Endothelial cell of umbilical vein (primary cell): ENCODE measurements at regions not wholly inside any gene's neighbourhood (a gene's known extent, or its start where the extent isn't known, plus 50 kb on each side); places are given as distances from the start of the nearest gene placed in this dataset.

Source experiments
- BruUV-seq: library from RNA; stranded (reverse); fragments of 400-500 nt; replicated peaks from 2 replicates; lab custom pipeline; 2021; lab: Mats Ljungman, UMichigan
- CTCF ChIA-PET: fragments of 300-600, 350-600 bp; sonication (Branson Sonifier 250); formaldehyde crosslinking; loops from one replicate; lab custom pipeline; 2021; ENCODE audit warnings: antibody characterized with exemption, inconsistent platforms; lab: Charles Lee
- POLR2A ChIA-PET: fragments of 300-600, 350-600 bp; sonication (Branson Sonifier 250); formaldehyde crosslinking; loops from one replicate; lab custom pipeline; 2021; ENCODE audit warnings: antibody characterized with exemption, inconsistent platforms; lab: Charles Lee
- DNase-seq: peaks from one replicate; pipeline ENCODE4 v3.0.0-alpha.2; 2011; ENCODE audit warnings: low read depth, low spot score
- FAIRE-seq: peaks from 2 replicates; lab custom pipeline; 2011; peaks lifted over from hg19 to GRCh38; lab: Jason Lieb, UNC
- H2AFZ ChIP-seq: 2 replicates; pipeline ENCODE4 v1.6.0; 2012; ENCODE audit warnings: low read depth, low read length, control low read depth, inconsistent platforms
- H3K27ac ChIP-seq: 2 replicates; pipeline ENCODE4 v1.5.1; 2011; ENCODE audit warnings: low read depth, mild to moderate bottlenecking, control low read depth, low read length, moderate library complexity; ENCODE audit not compliant: insufficient read depth
- H3K27me3 ChIP-seq, 2 experiments: 2 replicates each; pipeline versions ENCODE4 v1.6.0 to v1.6.1; 2011; ENCODE audit warnings: low read length in 2 of 2, mixed read lengths in 1 of 2; ENCODE audit not compliant: control insufficient read depth in 2 of 2, insufficient read depth in 2 of 2
- H3K36me3 ChIP-seq, 2 experiments: 2 replicates in 1 of 2; 3 replicates in 1 of 2; pipeline ENCODE4 v1.5.1; 2011; ENCODE audit warnings: low read length in 2 of 2, mild to moderate bottlenecking in 1 of 2, moderate library complexity in 1 of 2; ENCODE audit not compliant: control insufficient read depth in 2 of 2, insufficient read depth in 2 of 2; ENCODE audit errors: extremely low read depth in 1 of 2
- H3K4me1 ChIP-seq: 3 replicates; pipeline ENCODE4 v1.5.1; 2011; ENCODE audit warnings: mild to moderate bottlenecking, low read length; ENCODE audit not compliant: control insufficient read depth, insufficient read depth; ENCODE audit errors: extremely low read depth
- H3K4me2 ChIP-seq: 2 replicates; pipeline ENCODE4 v1.6.1; 2011; ENCODE audit warnings: low read length, control low read depth, mixed read lengths; ENCODE audit not compliant: insufficient read depth
- H3K4me3 ChIP-seq, 3 experiments: fragments of 200-600 bp in 1 of 3; sonication (generic), shearing (Covaris generic) in 1 of 3; replicated peaks in 1 of 3; 2 replicates each; pipeline ENCODE4 v1.5.1; 2011 to 2016; ENCODE audit warnings: control low read depth in 3 of 3, low read length in 3 of 3, mild to moderate bottlenecking in 2 of 3, inconsistent platforms in 1 of 3, low read depth in 1 of 3, moderate library complexity in 1 of 3; ENCODE audit not compliant: insufficient read depth in 1 of 3
- H3K79me2 ChIP-seq: 2 replicates; pipeline ENCODE4 v1.6.0; 2012; ENCODE audit warnings: low read length, inconsistent platforms; ENCODE audit not compliant: control insufficient read depth, insufficient read depth
- H3K9ac ChIP-seq: replicated peaks from 2 replicates; pipeline ENCODE3; 2011; ENCODE audit warnings: low read length, control low read depth; ENCODE audit not compliant: insufficient read depth; ENCODE audit errors: extremely low read depth
- H3K9me1 ChIP-seq: replicated peaks from 3 replicates; pipeline ENCODE4 v1.6.0; 2011; ENCODE audit warnings: mild to moderate bottlenecking, low read length; ENCODE audit not compliant: control insufficient read depth, insufficient read depth; ENCODE audit errors: extremely low read depth
- H3K9me3 ChIP-seq: replicated peaks from 2 replicates; pipeline ENCODE4 v1.5.1; 2012; ENCODE audit warnings: low read length, inconsistent platforms; ENCODE audit not compliant: control insufficient read depth, insufficient read depth
- H4K20me1 ChIP-seq: replicated peaks from 2 replicates; pipeline ENCODE3; 2011; ENCODE audit warnings: mild to moderate bottlenecking, low read length; ENCODE audit not compliant: control insufficient read depth, insufficient read depth; ENCODE audit errors: extremely low read depth
- CTCF ChIP-seq, 2 donors: IDR thresholded peaks; 1 replicate in 1 of 2; 2 replicates in 1 of 2; pipeline ENCODE4 v1.5.1; 2011; ENCODE audit warnings: low read length in 2 of 2, mild to moderate bottlenecking in 2 of 2, moderate library complexity in 2 of 2, control low read depth in 1 of 2, inconsistent platforms in 1 of 2, low read depth in 1 of 2; ENCODE audit not compliant: insufficient read depth in 1 of 2; ENCODE audit errors: extremely low read depth in 1 of 2
- EZH2 ChIP-seq: IDR thresholded peaks from 2 replicates; pipeline ENCODE4 v1.6.1; 2012; ENCODE audit warnings: borderline replicate concordance, low read depth, mild to moderate bottlenecking, moderate library complexity, low read length, inconsistent platforms; ENCODE audit not compliant: severe bottlenecking
- FOS ChIP-seq: IDR thresholded peaks from 2 replicates; pipeline ENCODE4 v1.6.1; 2011; ENCODE audit warnings: mild to moderate bottlenecking, low read length, moderate library complexity, borderline replicate concordance; ENCODE audit not compliant: insufficient read depth
- GATA2 ChIP-seq: IDR thresholded peaks from 2 replicates; pipeline ENCODE4 v1.7.0; 2011; ENCODE audit warnings: low read depth, mild to moderate bottlenecking, moderate library complexity, mixed read lengths, low read length; ENCODE audit not compliant: insufficient read length, insufficient read depth
- JUN ChIP-seq: IDR thresholded peaks from 2 replicates; pipeline ENCODE4 v1.6.1; 2011; ENCODE audit warnings: borderline replicate concordance, low read depth; ENCODE audit not compliant: insufficient read length, insufficient read depth
- MAX ChIP-seq: IDR thresholded peaks from 2 replicates; pipeline ENCODE4 v1.6.1; 2011; ENCODE audit not compliant: insufficient read depth, insufficient read length
- MYC ChIP-seq: IDR thresholded peaks from one replicate; pipeline ENCODE4 v1.6.1; 2011; ENCODE audit warnings: mild to moderate bottlenecking, low read depth, low read length
- POLR2A ChIP-seq: IDR thresholded peaks from 2 replicates; pipeline ENCODE4 v1.6.1; 2012; ENCODE audit warnings: low read depth, mild to moderate bottlenecking, control low read depth, low read length
- POLR2AphosphoS5 ChIP-seq: IDR thresholded peaks from 2 replicates; pipeline ENCODE4 v1.6.1; 2012; ENCODE audit warnings: low read depth, mild to moderate bottlenecking, control low read depth, low read length, moderate library complexity; ENCODE audit not compliant: insufficient read depth
- dilution Hi-C: fragments of 300-500 bp; cut with MboI; formaldehyde crosslinking; loops from one replicate; pipeline ENCODE4 v1.15.0; 2019; ENCODE audit warnings: low sequenced_read_pairs; ENCODE audit not compliant: extremely low pct_ligation_motif_present
- intact Hi-C: fragments of 100-400 bp; cut with micrococcal nuclease; formaldehyde crosslinking; loops from one replicate; pipeline ENCODE4 v1.10.0; 2022

- Histone ChIP-seq H3K4me2 (no peak overlapping the region), H3K9me1 (no peaks in the 10 kb centered on the region), H2AFZ (no peak overlapping the region), H3K4me3 (no peak overlapping the region), H3K27ac (no peak overlapping the region), H4K20me1 (no peaks in the 10 kb centered on the region), H3K9ac (no peak overlapping the region), H3K9me3 (no peaks in the 10 kb centered on the region), H3K79me2 (no peaks in the 10 kb centered on the region), H3K27me3 (no peaks in the 10 kb centered on the region), H3K36me3 (no peaks in the 10 kb centered on the region), H3K4me1 (no peaks in the 10 kb centered on the region)
- intact Hi-C loops (no loop called here), dilution Hi-C loops (no loop called here)
- no peak for TF ChIP-seq POLR2A
- no peak for TF ChIP-seq GATA2
- TF ChIP-seq POLR2AphosphoS5: no peak
- TF ChIP-seq MAX: no peak
- TF ChIP-seq FOS: no peak
- BruUV-seq: no TSS peak
- DNase-seq (no peak), FAIRE-seq (no peak)
- POLR2A ChIA-PET: no interaction called here
- CTCF ChIA-PET: no interaction called here
These were observed 194.6 kb upstream of the SYT4 start for GRCh38 chr18:43471873-43472272.

GRCh38 chr18:43481069-43481468, 203.8 kb upstream of the SYT4 start:
- no peak for TF ChIP-seq MAX
- TF ChIP-seq MYC: no peak
- TF ChIP-seq FOS: no peak
- no peak for TF ChIP-seq JUN
- no peak for TF ChIP-seq GATA2
- TF ChIP-seq EZH2: no peak
- TF ChIP-seq CTCF (IDR thresholded peaks at IDR 0.05; ENCODE audit: extremely low read depth in 1 of 2, insufficient read depth in 1 of 2, low read depth in 1 of 2, low read length in 2 of 2): no peak
- TF ChIP-seq POLR2AphosphoS5: no peak
- no peak for TF ChIP-seq POLR2A
- no peaks in the 10 kb centered on the region for H4K20me1 ChIP-seq
- no peaks in the 10 kb centered on the region for H3K4me1 ChIP-seq
- DNase-seq: no peak
- H3K27ac ChIP-seq: no peak overlapping the region
- no peak overlapping the region for H3K4me3 ChIP-seq
- no peaks in the 10 kb centered on the region for H3K9me3 ChIP-seq
- H3K9ac ChIP-seq: no peak overlapping the region
- BruUV-seq: no TSS peak
- CTCF ChIA-PET: no interaction called here
- no peaks in the 10 kb centered on the region for H3K79me2 ChIP-seq
- no peak overlapping the region for H2AFZ ChIP-seq
- no peaks in the 10 kb centered on the region for H3K9me1 ChIP-seq
- POLR2A ChIA-PET: no interaction called here
- H3K36me3 ChIP-seq: no peaks in the 10 kb centered on the region
- intact Hi-C loops: no loop called here
- H3K4me2 ChIP-seq: no peak overlapping the region
- H3K27me3 ChIP-seq: no peaks in the 10 kb centered on the region
- FAIRE-seq: no peak
- dilution Hi-C loops: no loop called here
